ENCODE measurements at regions not wholly inside any gene's neighbourhood (a gene's known extent, or its start where the extent isn't known, plus 50 kb on each side); places are given as distances from the start of the nearest gene placed in this dataset.

- TF ChIP-seq, protein P1, sequence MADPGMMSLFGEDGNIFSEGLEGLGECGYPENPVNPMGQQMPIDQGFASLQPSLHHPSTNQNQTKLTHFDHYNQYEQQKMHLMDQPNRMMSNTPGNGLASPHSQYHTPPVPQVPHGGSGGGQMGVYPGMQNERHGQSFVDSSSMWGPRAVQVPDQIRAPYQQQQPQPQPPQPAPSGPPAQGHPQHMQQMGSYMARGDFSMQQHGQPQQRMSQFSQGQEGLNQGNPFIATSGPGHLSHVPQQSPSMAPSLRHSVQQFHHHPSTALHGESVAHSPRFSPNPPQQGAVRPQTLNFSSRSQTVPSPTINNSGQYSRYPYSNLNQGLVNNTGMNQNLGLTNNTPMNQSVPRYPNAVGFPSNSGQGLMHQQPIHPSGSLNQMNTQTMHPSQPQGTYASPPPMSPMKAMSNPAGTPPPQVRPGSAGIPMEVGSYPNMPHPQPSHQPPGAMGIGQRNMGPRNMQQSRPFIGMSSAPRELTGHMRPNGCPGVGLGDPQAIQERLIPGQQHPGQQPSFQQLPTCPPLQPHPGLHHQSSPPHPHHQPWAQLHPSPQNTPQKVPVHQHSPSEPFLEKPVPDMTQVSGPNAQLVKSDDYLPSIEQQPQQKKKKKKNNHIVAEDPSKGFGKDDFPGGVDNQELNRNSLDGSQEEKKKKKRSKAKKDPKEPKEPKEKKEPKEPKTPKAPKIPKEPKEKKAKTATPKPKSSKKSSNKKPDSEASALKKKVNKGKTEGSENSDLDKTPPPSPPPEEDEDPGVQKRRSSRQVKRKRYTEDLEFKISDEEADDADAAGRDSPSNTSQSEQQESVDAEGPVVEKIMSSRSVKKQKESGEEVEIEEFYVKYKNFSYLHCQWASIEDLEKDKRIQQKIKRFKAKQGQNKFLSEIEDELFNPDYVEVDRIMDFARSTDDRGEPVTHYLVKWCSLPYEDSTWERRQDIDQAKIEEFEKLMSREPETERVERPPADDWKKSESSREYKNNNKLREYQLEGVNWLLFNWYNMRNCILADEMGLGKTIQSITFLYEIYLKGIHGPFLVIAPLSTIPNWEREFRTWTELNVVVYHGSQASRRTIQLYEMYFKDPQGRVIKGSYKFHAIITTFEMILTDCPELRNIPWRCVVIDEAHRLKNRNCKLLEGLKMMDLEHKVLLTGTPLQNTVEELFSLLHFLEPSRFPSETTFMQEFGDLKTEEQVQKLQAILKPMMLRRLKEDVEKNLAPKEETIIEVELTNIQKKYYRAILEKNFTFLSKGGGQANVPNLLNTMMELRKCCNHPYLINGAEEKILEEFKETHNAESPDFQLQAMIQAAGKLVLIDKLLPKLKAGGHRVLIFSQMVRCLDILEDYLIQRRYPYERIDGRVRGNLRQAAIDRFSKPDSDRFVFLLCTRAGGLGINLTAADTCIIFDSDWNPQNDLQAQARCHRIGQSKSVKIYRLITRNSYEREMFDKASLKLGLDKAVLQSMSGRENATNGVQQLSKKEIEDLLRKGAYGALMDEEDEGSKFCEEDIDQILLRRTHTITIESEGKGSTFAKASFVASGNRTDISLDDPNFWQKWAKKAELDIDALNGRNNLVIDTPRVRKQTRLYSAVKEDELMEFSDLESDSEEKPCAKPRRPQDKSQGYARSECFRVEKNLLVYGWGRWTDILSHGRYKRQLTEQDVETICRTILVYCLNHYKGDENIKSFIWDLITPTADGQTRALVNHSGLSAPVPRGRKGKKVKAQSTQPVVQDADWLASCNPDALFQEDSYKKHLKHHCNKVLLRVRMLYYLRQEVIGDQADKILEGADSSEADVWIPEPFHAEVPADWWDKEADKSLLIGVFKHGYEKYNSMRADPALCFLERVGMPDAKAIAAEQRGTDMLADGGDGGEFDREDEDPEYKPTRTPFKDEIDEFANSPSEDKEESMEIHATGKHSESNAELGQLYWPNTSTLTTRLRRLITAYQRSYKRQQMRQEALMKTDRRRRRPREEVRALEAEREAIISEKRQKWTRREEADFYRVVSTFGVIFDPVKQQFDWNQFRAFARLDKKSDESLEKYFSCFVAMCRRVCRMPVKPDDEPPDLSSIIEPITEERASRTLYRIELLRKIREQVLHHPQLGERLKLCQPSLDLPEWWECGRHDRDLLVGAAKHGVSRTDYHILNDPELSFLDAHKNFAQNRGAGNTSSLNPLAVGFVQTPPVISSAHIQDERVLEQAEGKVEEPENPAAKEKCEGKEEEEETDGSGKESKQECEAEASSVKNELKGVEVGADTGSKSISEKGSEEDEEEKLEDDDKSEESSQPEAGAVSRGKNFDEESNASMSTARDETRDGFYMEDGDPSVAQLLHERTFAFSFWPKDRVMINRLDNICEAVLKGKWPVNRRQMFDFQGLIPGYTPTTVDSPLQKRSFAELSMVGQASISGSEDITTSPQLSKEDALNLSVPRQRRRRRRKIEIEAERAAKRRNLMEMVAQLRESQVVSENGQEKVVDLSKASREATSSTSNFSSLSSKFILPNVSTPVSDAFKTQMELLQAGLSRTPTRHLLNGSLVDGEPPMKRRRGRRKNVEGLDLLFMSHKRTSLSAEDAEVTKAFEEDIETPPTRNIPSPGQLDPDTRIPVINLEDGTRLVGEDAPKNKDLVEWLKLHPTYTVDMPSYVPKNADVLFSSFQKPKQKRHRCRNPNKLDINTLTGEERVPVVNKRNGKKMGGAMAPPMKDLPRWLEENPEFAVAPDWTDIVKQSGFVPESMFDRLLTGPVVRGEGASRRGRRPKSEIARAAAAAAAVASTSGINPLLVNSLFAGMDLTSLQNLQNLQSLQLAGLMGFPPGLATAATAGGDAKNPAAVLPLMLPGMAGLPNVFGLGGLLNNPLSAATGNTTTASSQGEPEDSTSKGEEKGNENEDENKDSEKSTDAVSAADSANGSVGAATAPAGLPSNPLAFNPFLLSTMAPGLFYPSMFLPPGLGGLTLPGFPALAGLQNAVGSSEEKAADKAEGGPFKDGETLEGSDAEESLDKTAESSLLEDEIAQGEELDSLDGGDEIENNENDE (IDR thresholded peaks at IDR 0.05; ENCODE audit: insufficient replicate concordance, low read length): no peak
- no peak for TF ChIP-seq RAD21 (IDR thresholded peaks at IDR 0.05 in 1 of 2, conservative IDR thresholded peaks at IDR 0.05 in 1 of 2; ENCODE audit: low read depth in 2 of 2, low read length in 2 of 2)
- no peak for TF ChIP-seq SP4 (IDR thresholded peaks at IDR 0.05; ENCODE audit: low read length)
- TF ChIP-seq CBX5 (IDR thresholded peaks at IDR 0.05; ENCODE audit: low read depth, low read length): no peak
- no peak for TF ChIP-seq E2F6 (IDR thresholded peaks at IDR 0.05)
These were observed 981.8 kb downstream of the TBC1D32 start (continued) for GRCh38 chr6:120352491-120352890.
